ENCODE measurements at regions not wholly inside any gene's neighbourhood (a gene's known extent, or its start where the extent isn't known, plus 50 kb on each side); places are given as distances from the start of the nearest gene placed in this dataset.
A peak's percentile ranks its signal among the peaks of the same experiment; 100 is the strongest.
"Not testable (repeated sequence)": the region's sequence is repeated elsewhere in the genome, so short reads cannot be mapped to it uniquely, and the experiment has no call there.

DNA sequence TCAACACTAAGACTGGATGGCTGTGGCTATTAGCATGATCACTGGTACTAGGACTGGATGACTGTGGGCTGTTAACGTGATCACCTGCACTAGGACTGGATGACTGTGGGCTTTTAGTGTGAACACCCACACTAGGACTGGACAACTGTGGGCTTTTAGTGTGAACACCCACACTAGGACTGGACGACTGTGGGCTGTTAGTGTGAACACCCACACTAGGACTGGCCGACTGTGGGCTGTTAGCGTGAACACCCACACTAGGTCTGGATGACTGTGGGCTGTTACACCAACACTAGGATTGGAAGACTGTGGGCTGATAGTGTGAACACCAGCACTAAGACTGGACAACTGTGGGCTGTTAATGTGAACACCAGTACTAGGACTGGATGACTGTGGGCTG lies 329.2 kb downstream of the OSTF1 start:
- DNase-seq = no peak

DNA sequence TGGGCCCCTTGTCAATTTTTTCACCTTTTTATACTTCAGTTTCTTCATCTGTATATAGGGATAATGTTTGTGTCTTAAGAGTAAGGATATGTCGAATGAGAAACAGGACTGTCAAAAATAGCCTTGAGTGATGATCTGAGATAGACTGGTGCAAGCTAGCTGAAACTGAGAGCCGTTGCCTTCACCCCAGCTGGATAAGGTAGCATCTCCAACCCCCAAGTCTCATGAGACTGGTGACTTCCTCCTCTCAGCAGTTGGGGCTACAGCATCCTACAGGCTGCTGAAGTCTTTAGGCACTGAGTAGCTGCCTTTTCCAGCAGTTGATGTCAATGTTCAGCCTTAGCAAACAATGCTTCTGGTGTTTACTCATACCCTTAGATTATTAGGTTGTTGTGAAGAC lies 330.2 kb downstream of the OSTF1 start:
- DNase-seq = no peak

DNA sequence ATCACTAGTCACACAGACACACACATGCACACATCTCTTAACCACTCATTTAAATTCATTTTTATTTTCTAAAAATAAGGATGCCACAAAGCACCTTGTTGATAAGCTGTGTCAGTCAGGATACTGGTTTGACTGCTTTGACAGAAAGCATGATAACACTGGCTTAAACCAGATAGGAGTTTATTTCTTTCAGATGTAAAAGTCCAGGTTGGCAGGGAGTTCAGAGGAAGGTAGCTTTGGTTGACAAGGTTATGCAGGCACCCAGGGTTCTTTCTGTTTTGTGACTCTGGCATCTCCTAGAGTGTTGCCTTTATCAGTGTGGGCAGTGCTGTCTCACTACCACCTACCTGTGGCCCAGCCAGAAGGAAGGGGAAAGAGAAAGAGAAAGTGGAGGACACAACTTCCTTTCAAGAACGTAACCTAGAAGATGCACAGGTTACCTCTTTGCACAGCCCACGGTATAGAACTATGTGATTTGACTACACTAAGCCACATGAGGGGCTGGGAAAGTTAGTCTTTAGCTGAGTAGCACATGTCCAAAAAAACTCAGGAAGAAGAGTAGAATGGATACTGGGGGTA lies 334.7 kb downstream of the OSTF1 start:
- no peak for DNase-seq

DNA sequence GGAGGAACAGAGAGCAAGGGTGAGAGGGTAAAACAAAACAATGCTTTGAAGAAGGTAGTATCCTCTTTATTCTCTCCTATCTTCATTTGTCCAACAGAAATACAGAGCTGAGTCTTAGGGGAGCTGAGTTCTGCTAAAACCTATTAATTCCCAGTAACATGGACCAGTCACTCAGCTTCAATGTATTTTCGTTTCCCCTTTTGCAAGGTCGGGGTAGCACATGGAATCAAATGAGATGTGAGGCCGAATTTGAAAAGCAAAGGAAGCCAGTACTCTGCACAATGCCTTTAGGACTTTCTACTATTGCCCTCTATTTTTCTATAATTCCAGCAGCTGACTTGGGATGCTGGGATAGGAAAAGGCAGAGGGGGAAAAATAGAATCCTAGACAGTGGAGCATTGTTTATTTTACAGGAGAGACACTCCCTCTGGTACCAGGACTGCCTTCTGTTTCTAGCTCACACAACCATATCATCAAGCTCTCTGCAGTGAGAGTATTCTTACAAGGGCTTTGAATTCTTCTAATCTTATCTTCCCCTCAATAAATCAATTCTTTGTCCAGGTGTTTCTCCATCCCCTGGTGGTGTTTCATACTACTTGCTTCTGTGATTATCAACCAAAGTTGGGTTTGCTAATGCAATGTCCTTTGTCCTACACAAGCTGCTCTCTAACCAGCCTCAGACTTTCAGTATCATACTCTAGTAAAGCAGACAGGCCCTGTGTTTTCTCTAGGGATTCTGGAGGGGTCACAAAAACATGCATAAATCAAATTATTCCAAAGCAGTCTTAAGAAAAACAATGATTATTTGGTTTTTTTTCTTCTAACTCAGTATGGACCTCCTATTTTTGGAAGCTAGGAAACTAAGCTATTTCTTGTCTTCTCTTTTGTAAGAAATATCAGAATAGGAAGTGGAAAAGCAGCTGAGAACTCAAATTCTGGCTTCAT lies 341.5 kb downstream of the OSTF1 start:
- DNase-seq = no peak

DNA sequence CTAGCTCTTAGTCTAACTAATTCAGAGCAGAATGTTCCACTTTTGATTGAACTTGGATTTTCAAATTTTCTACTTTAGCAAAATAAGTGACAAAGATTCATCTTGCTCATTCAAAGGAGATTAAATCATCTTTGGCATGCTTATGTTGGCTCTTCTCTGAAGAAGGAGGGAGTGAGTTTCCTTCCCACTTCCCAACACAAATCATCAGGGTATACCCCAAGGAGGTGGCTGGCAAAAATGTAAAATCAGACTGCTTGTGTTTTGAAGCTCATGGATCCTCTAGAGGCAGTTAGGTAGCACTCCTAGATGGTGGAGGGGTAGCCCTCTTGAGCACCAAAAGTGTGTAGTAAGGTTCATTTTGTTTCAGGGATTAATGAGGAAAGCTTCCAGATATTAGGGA lies 343.1 kb downstream of the OSTF1 start:
- DNase-seq = no peak

DNA sequence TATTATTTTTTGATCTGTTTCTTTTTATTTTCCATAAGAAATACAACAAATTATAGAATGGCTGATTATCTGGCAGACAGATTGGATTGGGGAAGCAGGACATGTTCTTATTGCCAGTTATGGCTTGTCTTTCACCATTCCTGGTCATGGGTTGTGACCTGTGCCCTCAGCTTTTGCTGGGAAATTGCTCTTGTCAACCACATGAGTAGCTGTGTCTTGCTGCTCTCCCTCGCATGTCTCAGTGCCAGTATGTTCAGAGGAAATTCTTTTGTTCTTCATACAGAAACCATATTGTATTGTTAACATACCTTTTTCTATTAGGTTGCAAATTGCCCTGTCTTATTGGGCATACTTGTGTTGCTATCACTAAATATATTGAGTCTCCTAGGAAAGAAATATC lies 344.1 kb downstream of the OSTF1 start:
- no peak for DNase-seq

DNA sequence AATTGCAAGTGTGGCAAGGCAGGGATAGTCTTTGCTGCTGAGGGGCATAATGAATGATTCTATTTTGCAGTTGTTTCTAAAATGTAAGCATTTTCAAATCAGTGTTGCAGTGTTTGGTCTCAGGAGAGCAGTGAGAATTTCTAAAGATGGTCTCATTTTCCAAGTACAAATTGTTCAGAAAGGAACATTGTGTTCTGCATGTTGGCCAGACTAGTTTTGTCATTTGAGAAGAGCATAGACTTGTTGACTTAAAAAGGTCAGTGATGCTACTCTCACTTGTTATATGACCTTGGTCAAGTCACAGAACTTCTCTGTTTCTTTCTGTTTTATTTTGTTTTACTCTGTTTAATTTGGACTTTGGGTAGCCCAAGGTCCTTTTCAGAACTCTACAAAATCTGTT lies 344.6 kb downstream of the OSTF1 start:
- DNase-seq = no peak

DNA sequence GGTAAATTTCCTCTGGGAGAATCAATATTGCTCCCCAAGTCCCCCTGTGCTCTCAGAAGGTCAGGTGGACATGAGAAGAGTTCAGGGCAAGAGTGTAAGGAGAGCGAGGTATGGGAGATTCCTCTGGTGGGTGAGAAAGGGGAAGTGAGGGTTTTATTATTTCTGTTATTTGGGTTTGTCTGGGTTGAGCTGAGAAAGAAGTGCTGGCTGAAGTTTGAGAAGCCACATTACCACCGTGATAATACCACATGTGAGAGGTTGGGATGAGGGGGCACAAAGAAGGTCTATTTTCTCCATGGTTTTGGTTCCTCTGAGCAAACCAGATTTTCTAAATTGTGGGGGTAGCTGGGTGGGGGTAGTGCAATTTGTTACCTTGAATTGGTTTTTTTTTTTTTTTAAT lies 350.4 kb downstream of the OSTF1 start:
- DNase-seq = no peak

DNA sequence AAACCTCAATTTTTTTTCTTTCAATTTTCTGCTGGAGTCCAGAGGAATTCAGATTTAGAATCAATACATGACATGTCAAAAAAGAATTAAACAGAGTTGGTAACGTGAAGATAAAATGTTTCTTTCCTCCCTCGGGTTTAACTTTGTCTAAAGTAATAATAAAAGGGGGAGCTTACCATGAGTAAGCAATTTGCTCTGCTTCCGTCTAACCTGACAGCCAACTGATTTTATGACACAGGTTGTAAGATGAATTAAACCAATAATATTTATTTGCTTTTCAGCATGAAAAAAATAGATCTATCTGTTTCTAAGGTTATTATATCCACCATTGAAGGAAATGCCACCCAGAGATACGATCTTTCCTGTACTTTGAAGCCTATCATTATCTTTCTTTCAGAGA lies 352.6 kb downstream of the OSTF1 start:
- DNase-seq = no peak

DNA sequence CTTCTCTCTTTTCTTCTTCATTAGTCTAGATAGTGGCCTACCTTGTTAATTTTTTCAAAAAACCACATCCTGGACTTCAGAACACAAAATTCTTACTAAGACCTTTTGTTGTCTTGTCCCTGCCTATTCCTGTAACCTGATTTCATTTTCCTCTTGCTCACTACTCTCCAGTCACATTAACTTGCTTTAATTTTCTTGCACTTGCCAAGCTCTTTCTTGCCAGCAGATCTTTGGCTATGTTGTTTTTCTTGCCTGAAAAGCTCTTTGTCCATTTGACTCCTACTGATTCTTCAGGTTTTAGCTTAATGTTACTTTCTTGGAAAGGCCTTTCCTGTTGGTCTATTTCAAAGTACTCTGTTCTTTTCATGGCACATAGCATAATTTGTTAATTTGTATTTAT lies 356.8 kb downstream of the OSTF1 start:
- no peak for DNase-seq

DNA sequence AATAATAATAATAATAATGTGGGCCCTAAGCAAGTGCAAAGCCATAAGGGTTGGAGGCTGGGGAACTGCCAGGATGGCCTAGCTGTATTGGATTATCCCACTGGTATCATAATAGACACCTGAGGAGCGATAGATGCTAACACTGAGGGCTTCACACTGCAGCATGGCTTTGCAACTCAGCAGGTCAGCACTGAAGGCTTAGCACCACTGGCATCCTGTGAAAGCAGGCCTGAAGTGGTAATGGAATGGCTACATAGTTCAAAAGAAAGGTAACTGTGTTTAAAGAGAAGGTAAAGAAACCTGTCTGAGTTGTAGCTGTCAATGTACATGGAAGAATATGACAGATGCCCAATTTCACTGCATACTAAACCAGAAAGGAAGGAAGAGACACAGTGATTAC lies 359.0 kb downstream of the OSTF1 start:
- DNase-seq = no peak

DNA sequence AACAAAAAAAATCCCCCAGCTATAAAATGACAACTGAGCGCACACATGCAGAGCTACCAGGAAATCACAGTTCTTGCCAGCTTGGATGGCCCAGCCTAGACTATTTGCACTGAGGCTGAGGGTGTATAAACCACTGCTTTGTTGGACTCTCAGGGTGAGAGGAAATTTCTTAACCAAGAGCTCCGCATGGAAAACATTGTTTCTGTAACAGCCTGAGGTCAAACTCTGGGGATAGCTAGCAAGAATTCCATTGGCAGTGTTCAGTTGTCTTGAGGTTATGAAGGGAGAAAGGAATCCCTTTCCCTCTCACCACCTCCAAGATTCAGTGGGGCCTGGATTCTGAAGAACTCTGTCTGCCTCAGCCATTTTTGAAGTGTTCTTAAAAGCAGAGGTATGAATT lies 360.0 kb downstream of the OSTF1 start:
- no peak for DNase-seq

DNA sequence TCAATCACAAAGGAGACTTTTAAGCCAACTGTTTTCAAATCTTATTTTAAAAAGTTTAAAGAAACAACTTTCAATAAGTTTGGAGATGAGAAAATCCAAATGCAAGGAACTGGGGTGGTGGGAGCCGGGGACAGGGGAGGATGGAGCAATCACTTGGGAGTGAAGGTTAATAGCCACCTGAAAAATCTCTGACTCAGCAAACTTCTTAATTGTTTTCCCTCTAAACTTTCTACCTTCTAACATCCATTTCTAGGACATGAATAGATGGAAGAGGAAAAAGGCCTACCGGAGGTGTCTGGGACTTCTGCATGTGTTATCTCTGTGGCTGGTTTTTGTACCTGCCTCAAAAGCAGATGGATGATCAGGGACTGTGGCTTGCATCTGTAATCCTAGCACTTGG lies 360.6 kb downstream of the OSTF1 start:
- DNase-seq = no peak

DNA sequence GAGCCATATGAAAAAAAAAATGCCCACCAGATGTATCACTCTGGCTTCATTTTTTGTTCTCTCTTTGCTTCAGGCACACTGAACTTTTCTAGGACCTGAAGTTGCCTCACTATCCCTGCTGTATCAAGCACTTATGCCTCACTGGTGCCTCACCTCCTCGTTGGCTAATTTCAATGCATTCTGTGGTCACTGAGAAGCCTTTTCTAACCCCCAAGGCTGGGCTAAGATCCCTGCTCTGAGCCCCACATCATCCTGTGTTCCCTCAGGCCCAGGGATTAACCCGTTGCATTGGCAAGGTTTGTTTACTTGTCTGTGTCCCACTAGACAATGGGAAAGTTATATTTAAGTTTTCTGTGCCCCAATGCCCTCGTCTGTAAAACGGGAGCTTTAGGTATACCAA lies 362.7 kb downstream of the OSTF1 start:
- no peak for DNase-seq

DNA sequence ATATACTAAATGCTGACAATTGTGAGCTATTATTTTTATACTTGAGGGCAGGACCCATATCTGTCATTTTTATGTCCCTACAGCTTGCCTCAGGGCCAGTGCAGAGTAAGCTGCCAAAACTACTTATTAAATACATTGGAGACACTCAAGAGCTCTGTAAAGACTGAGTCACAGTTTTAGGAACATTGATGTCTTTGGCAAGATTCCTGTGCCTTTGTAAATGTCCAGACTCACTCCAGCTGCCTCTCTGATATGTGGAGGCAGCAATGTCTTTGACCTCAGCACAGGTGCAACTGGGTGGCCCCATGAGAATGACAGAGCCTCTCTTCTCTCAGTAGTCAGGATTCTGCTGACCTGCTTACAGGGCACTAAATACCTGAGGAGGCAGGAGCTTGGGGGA lies 363.2 kb downstream of the OSTF1 start:
- no peak for DNase-seq

DNA sequence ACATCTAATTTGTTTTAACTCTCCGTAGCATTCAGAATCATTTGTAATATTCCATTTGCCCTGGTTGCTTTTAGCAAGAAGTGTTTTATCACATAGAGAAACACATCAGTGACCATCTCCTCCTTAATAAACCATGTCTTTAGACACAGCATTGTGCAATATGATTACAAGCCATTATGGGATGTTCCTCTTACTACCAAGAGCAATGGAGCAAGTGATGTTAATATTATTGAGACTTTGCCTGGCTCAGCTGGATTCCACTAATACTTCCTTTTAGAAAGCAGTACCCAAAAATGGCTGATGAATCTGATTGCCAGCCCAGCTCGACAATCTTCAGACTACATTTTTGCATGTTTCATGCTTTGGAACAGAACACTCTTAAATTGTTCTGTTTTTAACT lies 364.2 kb downstream of the OSTF1 start:
- DNase-seq = no peak

DNA sequence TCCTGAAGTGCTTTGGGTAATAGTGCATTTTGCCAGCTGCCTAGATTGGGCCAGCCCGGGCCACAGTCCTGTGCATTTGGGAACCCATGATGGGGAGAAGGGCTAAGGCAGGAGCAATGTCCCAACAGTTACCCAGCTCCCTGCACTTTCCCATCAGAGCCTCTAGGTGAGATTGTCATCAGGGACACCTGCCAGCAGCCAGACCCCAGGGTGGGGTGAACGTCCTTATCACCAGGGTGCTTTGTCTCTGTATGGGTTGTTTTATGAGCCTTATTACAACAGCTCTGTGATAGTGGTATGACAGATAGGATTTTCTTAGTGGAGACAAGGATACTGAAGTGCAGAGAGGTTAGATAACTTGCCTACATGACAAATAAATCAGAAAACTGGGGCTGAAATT lies 365.7 kb downstream of the OSTF1 start:
- DNase-seq = no peak

DNA sequence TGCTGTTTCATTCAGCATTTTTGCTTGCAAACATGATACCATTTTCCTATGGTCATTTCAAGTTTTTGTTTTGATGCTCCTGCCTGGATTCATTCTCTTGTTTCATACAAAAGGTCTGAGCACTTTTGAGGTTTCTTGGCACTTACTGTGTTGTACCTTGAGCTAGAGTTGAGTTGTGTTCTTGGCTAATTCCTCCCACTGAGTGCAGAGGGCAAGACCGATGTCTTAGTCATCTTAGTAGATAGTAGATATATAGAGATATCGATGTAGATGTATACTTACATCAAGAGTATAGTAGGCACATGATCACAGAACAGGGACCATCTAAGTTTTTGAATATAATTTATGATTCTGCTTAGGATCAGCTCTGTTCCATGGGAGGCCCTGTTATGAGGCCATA lies 366.6 kb downstream of the OSTF1 start:
- DNase-seq = no peak

DNA sequence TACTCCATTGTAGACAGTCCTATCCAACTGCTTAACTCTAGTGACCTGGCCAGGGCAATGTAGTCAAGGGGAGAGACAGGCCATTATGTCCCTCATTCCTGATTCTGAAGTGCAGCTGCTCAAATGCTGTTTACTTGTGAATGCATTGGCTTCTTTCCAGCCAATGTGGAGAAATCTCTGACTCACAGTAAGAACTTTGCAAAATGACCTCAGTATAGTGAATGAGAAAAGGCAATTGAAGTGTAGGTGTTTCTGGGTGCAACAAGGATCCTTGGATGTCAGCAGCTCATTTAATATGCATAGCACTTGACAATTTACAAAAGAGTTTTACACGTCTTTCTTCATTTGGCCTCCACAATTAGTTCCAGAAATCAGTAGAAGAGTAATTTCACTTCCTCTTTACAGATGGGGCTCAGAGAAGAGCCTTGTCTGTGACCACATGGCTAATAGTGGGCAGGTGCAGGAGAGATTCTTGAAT lies 367.2 kb downstream of the OSTF1 start:
- DNase-seq = no peak

DNA sequence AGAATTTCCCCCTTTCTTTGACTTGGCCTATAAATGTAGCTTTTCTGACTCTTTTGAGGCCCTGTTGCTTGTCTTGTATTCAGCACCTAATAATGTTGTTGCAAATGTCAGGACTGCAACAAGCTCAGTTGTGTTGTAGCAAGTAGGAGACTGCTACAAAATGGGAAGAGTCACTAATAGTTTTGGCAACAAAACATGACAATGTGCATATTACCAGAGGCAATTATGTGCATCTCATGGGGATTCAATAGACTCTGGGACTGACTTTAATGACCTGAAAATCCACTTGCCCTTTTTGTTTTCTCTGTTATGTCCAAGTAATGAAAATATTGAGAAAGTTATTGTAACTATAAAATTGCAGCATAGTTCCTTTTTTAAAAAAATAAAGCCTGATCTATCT lies 368.4 kb downstream of the OSTF1 start:
- DNase-seq = no peak

DNA sequence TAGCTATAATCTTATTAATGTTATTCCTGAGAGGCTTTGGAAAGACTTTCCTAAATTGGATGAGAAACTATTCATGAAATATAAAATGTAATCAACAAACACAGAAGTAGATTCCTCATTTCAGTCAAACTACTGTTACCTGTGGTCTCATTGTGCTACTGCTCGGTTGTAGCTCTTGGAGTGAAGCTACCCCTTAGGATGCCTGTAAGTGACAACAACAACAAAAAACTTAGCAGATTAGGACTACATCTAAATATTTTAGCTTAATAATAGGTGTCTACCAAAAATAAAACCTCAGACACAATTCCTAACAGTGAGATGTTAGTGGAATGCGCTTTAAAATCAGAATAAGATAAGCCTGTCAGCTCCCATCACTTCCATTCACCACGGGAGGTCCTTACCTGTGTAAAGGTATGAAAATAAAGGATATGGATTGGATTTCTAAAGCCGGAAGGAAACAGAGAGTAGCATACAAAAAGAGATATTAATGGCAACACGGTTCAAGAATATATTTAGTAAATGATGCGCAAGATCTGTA lies 369.2 kb downstream of the OSTF1 start:
- no peak for DNase-seq

DNA sequence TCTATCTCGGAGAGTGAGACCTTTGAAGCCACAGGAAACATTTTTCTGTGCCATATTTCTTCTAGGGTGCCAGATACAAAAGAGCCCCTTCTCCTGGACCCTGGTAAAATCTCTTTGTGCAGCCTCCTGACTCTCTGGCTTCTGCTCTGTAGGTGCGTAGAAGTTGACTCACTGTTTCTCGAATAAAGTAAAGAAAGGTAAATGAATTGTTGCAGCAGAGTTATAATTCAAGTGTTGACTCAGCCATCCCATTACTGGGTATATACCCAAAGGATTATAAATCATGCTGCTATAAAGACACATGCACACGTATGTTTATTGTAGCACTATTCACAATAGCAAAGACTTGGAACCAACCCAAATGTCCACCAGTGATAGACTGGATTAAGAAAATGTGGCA lies 371.0 kb downstream of the OSTF1 start:
- not testable (repeated sequence) for DNase-seq

DNA sequence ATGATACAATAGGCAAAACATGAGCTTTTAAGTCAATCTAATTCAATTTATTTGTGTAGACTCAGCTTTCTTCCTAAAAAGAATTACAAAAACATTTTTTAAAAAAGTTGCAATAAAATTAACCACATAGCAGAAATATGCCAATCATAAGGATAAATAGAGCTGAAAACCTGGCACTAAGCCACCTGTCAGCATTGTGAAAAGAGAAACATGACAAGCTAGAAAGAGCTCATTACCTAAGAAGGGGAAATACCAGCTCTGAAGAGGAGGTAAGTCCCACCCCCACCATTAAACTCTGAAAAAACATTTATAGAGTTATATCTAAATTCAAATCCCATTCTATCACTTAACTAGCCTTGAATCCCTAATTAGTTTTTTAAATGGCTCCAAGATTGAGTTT lies 372.9 kb downstream of the OSTF1 start:
- no peak for DNase-seq

DNA sequence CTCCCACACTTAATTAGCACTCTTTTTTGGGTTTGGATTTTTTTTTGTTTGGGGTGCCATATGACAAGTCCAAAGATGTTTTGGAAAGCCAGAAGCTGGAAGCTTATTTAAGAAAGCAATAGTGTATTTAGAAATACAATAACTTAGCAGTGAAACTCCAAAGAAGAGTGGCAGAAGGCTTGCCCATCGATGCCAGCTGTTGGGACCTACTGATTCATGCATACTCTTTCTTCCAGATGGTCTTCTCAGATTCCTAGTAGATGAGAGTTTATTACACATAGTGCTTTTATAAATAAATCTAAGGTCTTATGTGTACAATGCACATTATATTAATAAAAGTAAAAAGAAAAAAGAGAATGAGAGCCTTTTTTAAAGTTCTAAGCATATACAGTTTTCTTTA lies 374.6 kb downstream of the OSTF1 start:
- peak; percentile 2 for DNase-seq
